ENCODE measurements at regions not wholly inside any gene's neighbourhood (a gene's known extent, or its start where the extent isn't known, plus 50 kb on each side); places are given as distances from the start of the nearest gene placed in this dataset.

- DNase-seq: no peak
- Histone ChIP-seq H3K4me1 (replicated peaks in 1 of 2) (no peaks in the 10 kb centered on the region), H3K9me3 (replicated peaks in 1 of 3) (no peaks in the 10 kb centered on the region), H3K36me3 (replicated peaks in 1 of 2) (no peaks in the 10 kb centered on the region), H3K4me3 (no peak overlapping the region), H3K27ac (no peak overlapping the region), H3K27me3 (peaks cover 5% of the 10 kb centered on the region)
- TF ChIP-seq POLR2A (IDR thresholded peaks at IDR 0.05) (no peak), CTCF (IDR thresholded peaks at IDR 0.05) (no peak)
- intact Hi-C loops (cut with DNase I): no loop called here
- 64 to 69% (median 66%) methylated on average over 1 of the region's 1 CpG for WGBS, 4 donors
These were observed 205.7 kb upstream of the TCF21 start for GRCh38 chr6:133683308-133683580.

- no peaks in the 10 kb centered on the region for H3K36me3 ChIP-seq (replicated peaks in 1 of 2)
- DNase-seq: no peak
- no peak overlapping the region for H3K4me3 ChIP-seq
- H3K9me3 ChIP-seq (replicated peaks in 1 of 3): no peaks in the 10 kb centered on the region
- H3K27ac ChIP-seq: no peak overlapping the region
- TF ChIP-seq CTCF (IDR thresholded peaks at IDR 0.05) (no peak), POLR2A (IDR thresholded peaks at IDR 0.05) (no peak)
- intact Hi-C loops (cut with DNase I): no loop called here
- H3K27me3 ChIP-seq: peaks cover 5% of the 10 kb centered on the region
- WGBS, 4 donors: 60 to 72% (median 69%) methylated on average over 2 of the region's 2 CpGs
- H3K4me1 ChIP-seq (replicated peaks in 1 of 2): no peaks in the 10 kb centered on the region
These were observed 205.3 kb upstream of the TCF21 start for GRCh38 chr6:133683606-133684005.

- Histone ChIP-seq H3K36me3 (replicated peaks in 1 of 2) (no peaks in the 10 kb centered on the region), H3K4me3 (no peak overlapping the region), H3K9me3 (replicated peaks in 1 of 3) (no peaks in the 10 kb centered on the region), H3K27ac (no peak overlapping the region), H3K4me1 (replicated peaks in 1 of 2) (no peaks in the 10 kb centered on the region), H3K27me3 (peaks cover 5% of the 10 kb centered on the region)
- DNase-seq: no peak
- TF ChIP-seq POLR2A (IDR thresholded peaks at IDR 0.05) (no peak), CTCF (IDR thresholded peaks at IDR 0.05) (no peak)
- intact Hi-C loops (cut with DNase I): no loop called here
- 64 to 69% (median 65%) methylated on average over 5 of the region's 5 CpGs for WGBS, 4 donors
These were observed 200.0 kb upstream of the TCF21 start for GRCh38 chr6:133688705-133689492.

GRCh38 chr6:133689863-133690262, 199.1 kb upstream of the TCF21 start:
- WGBS, 4 donors: 52 to 71% (median 63%) methylated on average over 5 of the region's 5 CpGs
- no peak for TF ChIP-seq POLR2A (IDR thresholded peaks at IDR 0.05)
- TF ChIP-seq CTCF (IDR thresholded peaks at IDR 0.05): no peak
- intact Hi-C loops (cut with DNase I): no loop called here
- no peaks in the 10 kb centered on the region for H3K4me1 ChIP-seq (replicated peaks in 1 of 2)
- no peak for DNase-seq
- peaks cover 5% of the 10 kb centered on the region for H3K27me3 ChIP-seq
- H3K9me3 ChIP-seq (replicated peaks in 1 of 3): no peaks in the 10 kb centered on the region
- H3K27ac ChIP-seq: no peak overlapping the region
- H3K36me3 ChIP-seq (replicated peaks in 1 of 2): no peaks in the 10 kb centered on the region
- H3K4me3 ChIP-seq: no peak overlapping the region

Measured in adrenal gland (tissue), 9 donors.